PFSK-1 (cell line): ENCODE measurements at regions not wholly inside any gene's neighbourhood (a gene's known extent, or its start where the extent isn't known, plus 50 kb on each side); places are given as distances from the start of the nearest gene placed in this dataset.

ENCODE experiments used
- FOXP2 ChIP-seq: optimal IDR thresholded peaks from 2 replicates; pipeline ENCODE3; 2011; ENCODE audit warnings: borderline replicate concordance, control low read depth, inconsistent platforms; ENCODE audit not compliant: insufficient read depth; ENCODE audit errors: extremely low read length, extremely low read depth
- POLR2AphosphoS5 ChIP-seq: IDR thresholded peaks from 2 replicates; pipeline ENCODE4 v1.6.1; 2012; ENCODE audit warnings: low read depth, mild to moderate bottlenecking, control low read depth, low read length, moderate library complexity
- REST ChIP-seq, 2 experiments: IDR thresholded peaks; 2 replicates each; pipeline versions ENCODE4 v1.6.1 to v1.8.0; 2011 to 2012; ENCODE audit warnings: low read depth in 2 of 2, low read length in 2 of 2, control low read depth in 1 of 2, inconsistent platforms in 1 of 2, mild to moderate bottlenecking in 1 of 2, moderate library complexity in 1 of 2; ENCODE audit not compliant: insufficient read depth in 1 of 2
- SIN3A ChIP-seq: IDR thresholded peaks from 2 replicates; pipeline ENCODE4 v1.6.1; 2012; ENCODE audit warnings: mild to moderate bottlenecking, low read length, moderate library complexity, borderline replicate concordance; ENCODE audit not compliant: insufficient read depth
- TAF1 ChIP-seq: IDR thresholded peaks from 2 replicates; pipeline ENCODE4 v1.6.1; 2012; ENCODE audit warnings: low read length, control low read depth, borderline replicate concordance; ENCODE audit not compliant: insufficient read depth

DNA sequence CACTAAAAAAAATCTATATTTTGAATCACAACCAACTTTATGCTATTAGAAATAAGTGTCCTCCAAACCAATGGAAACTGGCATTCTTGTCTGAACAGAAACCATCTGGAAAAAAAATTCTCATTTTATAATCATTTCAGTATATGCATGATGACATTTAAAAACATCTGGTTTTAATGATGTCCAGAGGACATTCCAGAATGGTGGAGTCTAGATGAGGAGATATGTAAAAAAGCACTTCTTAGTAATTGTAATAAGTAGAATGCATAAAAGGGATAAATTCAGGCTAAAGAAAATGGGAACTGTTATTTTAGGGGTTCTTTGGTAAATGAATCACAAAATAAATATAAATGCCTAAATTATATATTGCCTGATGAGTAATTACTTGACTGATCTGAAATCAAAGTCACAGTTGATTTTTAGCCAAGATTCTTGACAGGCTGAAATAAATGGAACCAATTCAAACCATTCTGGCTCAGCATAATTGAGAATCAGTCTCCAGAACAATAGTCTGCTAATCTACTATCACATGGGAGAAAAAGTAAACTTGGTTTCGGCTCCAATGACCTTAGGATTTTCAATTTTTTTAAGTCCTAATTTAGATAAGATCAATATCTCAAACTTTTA, 636.6 kb downstream of the FAT4 start:
- TF ChIP-seq FOXP2 = no peak
- no peak for TF ChIP-seq POLR2AphosphoS5
- no peak for TF ChIP-seq TAF1
- TF ChIP-seq REST (IDR thresholded peaks at IDR 0.05; ENCODE audit: insufficient read depth in 1 of 2, low read depth in 2 of 2, low read length in 2 of 2) = no peak
- no peak for TF ChIP-seq SIN3A

DNA sequence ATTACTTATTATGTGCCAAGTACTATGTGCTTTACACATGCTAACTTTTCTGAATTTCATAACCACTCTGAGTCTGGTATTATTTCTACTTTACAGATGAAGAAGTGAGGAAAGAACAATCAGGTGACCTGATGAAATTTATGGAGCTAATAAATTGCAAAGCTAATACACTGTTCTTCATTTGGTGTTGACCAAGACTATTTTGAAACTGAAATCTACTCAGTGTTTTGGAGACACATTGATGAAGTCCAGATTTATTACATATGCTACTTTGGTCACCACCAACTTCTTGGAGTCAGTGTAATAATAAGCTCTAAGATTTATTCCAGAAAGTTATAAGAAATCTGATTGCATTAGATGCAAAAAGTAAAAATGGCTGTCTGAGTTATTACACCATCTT, 637.9 kb downstream of the FAT4 start:
- TF ChIP-seq POLR2AphosphoS5 = no peak
- no peak for TF ChIP-seq FOXP2
- no peak for TF ChIP-seq REST (IDR thresholded peaks at IDR 0.05; ENCODE audit: insufficient read depth in 1 of 2, low read depth in 2 of 2, low read length in 2 of 2)
- TF ChIP-seq TAF1 = no peak
- TF ChIP-seq SIN3A = no peak

GRCh38 chr4:125956276-125956675, 641.5 kb downstream of the FAT4 start:
- TF ChIP-seq TAF1 (no peak), POLR2AphosphoS5 (no peak), FOXP2 (no peak), SIN3A (no peak)

- TF ChIP-seq POLR2AphosphoS5 = no peak
- no peak for TF ChIP-seq REST (IDR thresholded peaks at IDR 0.05; ENCODE audit: insufficient read depth in 1 of 2, low read depth in 2 of 2, low read length in 2 of 2)
- no peak for TF ChIP-seq TAF1
- no peak for TF ChIP-seq SIN3A
- no peak for TF ChIP-seq FOXP2
Observed at GRCh38 chr4:125958519-125958918, 643.8 kb downstream of the FAT4 start.

- no peak for TF ChIP-seq SIN3A
- no peak for TF ChIP-seq FOXP2
- no peak for TF ChIP-seq REST (IDR thresholded peaks at IDR 0.05; ENCODE audit: insufficient read depth in 1 of 2, low read depth in 2 of 2, low read length in 2 of 2)
- TF ChIP-seq POLR2AphosphoS5 = no peak
- TF ChIP-seq TAF1 = no peak
Observed at GRCh38 chr4:125961626-125962025, 646.9 kb downstream of the FAT4 start.
